GM19467 (cell line): ENCODE measurements at regions not wholly inside any gene's neighbourhood (a gene's known extent, or its start where the extent isn't known, plus 50 kb on each side); places are given as distances from the start of the nearest gene placed in this dataset.

Experiments used
- ATAC-seq: cut with Tn5 transposase; IDR thresholded peaks from one replicate; pipeline ENCODE4 v1.9.1; 2021; ENCODE audit warnings: mild to moderate bottlenecking, moderate library complexity; ENCODE audit not compliant: unreplicated experiment

- no peak for ATAC-seq
Measured at GRCh38 chr16:17617021-17617552, 146.3 kb upstream of the XYLT1 start.

DNA sequence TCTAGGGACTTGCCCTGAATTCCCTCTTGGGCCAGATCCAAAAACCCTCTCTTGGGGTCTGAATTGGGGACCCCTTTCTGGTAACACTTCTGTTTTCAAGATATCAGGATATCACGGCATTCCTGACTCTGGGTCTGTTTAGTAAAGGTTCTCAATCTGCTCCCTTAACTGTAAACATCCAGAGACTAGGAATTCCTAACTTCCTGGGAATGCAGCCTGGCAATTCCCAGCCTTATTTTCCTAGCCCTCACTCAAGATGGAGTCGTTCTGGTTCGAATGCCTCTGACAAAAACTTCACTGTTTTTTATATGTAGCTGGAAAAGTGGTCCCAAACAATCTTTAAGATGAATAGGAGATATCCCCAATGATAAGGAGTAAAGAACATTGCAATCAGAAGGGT is 141.6 kb upstream of the XYLT1 start:
- no peak for ATAC-seq

- ATAC-seq = no peak
Measured at GRCh38 chr16:17607609-17608008, 136.8 kb upstream of the XYLT1 start.

GRCh38 chr16:17607075-17607509 is 136.3 kb upstream of the XYLT1 start:
- no peak for ATAC-seq

GRCh38 chr16:17606460-17606859 is 135.7 kb upstream of the XYLT1 start:
- ATAC-seq = no peak

DNA sequence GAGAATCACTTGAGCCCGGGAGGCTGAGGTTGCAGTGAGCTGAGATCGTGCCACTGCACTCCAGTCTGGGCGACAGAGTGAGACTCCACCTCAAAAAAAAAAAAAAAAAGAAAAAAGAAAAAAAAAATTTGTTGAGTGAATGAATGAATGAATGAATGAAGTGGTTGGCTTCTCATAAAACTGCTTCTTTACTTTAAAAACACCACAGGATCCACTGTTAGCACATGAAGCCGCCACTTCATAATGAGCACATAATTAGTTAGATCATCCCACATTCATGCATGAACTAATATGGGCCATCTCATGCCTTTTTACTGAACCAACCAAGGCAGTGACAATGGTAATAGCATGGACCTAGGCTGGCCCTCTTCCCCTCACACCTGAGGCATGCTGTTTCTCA is 135.0 kb upstream of the XYLT1 start:
- ATAC-seq = no peak

DNA sequence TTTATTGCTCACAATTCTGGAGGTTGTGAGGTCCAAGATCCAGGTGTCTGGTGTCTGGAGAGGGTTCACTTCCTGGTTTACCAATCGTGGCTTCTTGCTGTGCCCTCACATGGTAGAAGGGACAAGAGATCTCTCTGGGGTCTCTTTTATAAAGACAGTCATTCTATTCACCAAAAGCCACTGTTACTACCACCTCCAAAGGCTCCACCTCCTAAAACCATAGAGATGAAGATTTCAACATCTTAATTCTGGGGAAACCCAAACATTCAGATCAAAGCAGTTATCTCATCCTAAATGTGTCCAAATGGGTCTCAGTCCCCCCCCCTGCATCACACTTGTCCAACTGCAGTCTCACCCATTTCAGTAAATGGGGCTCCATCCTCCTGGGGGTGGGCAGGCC is 132.9 kb upstream of the XYLT1 start:
- no peak for ATAC-seq

DNA sequence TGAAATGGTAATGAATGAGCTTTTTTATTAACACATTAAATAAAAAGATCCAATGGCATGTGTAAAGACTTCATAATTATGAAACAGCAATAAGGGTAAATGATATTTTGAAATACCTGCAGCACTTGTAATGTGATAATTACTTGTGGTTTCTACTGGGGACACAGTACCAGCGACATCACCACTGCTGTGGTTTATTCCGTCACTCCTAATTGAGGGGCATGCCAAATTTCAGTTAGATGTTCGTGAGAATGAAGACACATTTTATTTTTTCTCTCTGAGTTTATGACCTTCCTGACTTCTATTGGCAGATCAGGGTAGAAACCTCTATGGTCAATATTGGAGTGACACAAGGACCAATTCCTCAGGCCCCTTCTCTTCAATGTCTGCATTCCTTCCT is 131.9 kb upstream of the XYLT1 start:
- ATAC-seq = no peak

DNA sequence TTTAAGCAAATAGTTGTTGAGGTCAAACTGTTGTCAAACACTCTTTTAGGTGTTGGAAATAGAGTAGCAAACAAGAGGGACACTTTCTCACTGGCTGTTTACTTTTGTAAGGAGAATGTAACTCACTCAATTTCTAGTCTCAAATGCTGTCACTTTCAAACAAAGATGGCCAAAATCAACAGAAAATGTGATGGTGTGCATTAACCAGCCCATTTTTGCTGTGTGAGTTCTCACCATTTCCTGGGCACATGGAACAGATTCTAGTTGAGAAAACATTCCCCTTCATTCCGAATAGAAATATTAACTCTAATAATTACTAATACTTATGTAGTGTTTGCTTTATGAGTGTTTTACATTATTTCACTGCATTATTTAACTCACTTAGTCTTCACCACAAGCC is 128.2 kb upstream of the XYLT1 start:
- ATAC-seq = no peak

DNA sequence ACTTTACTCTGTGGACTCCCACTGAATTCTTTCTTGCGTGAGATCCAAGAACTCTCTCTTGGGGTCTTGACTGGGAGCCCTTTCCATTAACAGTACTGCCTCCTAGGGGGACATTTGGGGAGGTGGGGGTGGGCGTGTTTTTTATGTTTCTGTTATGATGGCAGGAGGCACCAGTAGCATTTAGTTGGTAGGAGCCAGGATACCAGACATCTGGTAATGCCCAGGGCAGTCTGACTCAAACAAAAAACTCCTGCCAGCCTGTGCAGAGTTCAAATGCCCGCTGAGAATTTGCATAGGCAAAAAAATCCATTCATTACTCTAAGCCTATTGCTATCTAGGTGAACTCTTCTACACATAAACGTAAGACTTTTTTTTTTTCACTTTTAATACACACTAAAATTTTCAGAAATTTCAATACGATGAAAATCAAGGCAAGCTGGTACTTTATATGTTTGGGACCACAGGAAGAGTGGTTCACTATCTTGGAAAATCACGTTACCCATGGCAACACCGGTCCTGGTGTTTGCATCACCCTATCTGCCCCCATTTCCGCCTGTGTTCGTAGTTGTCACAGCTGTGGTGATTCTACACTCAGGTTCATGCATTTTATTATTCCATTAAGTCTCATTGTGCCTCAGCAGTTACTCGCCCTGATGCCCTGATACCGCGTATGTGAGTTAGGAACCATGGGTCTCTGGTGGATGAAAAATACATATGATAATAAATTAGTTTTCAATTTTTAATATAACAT is 121.1 kb upstream of the XYLT1 start:
- no peak for ATAC-seq

- ATAC-seq = no peak
Measured at GRCh38 chr16:17590711-17591654, 120.2 kb upstream of the XYLT1 start.

DNA sequence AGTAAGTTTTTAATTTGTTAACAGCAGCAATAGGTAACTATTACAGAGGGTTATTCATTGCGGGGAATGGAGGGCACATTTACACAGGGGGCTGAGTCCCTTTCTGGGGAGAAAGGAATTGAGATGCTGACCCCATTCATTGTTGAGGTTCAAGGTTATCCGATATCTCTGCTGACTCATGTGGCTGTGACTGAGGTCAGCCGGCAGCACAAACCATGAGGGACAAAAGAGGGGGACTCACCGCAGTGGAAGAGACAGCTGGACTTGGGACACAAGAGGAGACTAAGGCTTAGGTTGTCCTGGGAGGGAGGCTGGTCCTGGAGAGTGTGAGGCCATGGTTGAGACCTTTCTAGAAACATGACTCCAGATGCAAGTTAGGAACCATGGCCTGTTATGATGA is 119.1 kb upstream of the XYLT1 start:
- no peak for ATAC-seq

- no peak for ATAC-seq
Measured at GRCh38 chr16:17585449-17586074, 114.8 kb upstream of the XYLT1 start.

- no peak for ATAC-seq
Measured at GRCh38 chr16:17578981-17579874, 108.5 kb upstream of the XYLT1 start.

DNA sequence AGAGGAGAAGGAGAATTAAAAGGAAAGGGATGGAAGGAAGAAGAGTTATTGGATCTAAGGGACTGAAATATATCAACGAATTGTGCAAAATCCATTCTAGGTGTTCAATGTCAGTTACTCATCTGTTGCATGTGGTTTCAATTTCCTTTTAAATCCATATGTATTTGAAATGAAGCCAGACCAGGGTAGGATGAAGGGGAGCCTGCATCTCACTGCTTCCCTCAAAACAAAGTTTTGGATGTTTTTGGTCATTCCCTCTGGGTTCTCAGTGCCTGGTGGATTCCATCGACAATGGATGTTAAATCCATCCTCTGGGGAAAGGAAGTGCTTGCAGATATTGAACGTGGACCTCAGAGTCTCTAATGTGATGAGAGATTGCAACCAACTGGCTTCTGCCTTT is 103.5 kb upstream of the XYLT1 start:
- ATAC-seq = no peak

DNA sequence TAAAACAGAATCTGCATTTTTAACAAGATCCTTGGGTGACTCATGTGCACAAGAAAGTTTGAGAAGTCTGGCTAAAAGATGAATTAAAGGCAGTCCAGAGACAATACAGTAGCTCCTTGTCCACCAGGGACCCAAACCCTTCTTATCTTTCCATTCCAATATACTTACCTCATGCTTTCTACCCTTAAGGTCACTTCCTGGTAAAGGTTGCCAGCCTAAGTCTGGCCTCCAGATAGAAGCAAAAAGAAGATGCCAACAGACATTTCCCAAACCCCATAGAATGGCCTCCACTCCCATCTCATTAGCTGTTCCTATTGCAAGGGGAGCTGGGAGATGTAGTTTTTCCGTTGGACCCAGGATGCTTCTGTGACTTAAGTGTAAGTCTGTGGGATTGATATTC is 101.4 kb upstream of the XYLT1 start:
- ATAC-seq = no peak

GRCh38 chr16:17571499-17572093 is 100.8 kb upstream of the XYLT1 start:
- no peak for ATAC-seq

DNA sequence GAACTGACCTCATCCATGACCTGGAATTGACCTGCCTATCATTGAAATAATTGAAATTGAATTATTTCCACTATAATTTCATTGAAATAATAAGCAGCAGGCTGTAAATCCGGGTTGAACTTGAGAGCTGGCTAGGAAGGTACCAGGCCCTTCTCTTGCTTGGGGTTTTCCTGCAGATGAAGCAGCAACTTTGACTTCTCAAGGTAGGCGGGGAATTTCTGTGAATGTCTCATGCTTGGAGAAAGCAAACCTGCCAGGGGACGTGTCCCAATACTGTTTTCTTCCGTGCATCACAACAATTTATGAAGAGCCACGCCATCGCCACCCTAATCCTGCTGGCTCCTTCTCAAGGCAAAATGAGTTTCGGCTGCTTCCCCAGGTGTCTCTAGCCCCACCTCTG is 97.5 kb upstream of the XYLT1 start:
- ATAC-seq = no peak

DNA sequence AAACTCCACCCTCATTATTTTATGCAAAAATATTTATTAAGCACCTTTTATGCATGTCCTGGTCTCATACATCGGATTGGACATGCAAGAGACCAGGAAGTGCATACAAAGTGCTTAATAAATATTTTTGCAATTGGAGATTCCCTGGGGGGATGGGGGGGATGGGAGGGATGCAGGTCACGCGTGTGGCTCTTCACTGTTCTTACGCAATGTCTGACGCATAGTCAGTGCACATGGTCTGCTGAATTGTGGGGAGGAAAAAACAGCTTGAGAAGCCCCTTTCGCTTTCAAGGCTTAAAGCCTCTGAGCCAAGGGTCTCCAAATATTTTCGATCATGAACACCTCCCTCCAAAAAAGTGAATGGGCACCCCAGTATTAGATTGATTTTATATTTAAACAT is 96.7 kb upstream of the XYLT1 start:
- ATAC-seq = no peak
